ENCODE measurements at regions not wholly inside any gene's neighbourhood (a gene's known extent, or its start where the extent isn't known, plus 50 kb on each side); places are given as distances from the start of the nearest gene placed in this dataset.

DNA sequence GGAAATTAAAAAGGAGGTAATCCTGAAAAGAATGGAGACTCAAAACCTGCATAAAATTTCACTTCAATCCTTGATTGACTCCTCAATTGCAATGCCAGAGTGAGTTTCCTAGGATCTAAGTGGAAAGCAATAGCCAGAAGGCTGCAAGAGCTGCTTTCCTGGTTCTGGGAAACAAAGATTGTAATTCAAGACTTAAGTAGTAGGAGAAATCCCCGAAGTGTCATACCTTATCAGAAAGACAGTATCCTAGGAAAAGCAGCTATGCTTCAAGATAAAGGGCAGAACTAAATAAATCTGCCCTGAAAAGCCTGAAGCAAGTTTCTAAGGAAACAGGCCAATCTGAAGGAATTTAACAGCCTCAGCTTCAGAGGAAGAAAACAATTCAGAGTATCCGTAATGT lies 390.2 kb downstream of the DSC3 start:
- TF ChIP-seq, protein P1, sequence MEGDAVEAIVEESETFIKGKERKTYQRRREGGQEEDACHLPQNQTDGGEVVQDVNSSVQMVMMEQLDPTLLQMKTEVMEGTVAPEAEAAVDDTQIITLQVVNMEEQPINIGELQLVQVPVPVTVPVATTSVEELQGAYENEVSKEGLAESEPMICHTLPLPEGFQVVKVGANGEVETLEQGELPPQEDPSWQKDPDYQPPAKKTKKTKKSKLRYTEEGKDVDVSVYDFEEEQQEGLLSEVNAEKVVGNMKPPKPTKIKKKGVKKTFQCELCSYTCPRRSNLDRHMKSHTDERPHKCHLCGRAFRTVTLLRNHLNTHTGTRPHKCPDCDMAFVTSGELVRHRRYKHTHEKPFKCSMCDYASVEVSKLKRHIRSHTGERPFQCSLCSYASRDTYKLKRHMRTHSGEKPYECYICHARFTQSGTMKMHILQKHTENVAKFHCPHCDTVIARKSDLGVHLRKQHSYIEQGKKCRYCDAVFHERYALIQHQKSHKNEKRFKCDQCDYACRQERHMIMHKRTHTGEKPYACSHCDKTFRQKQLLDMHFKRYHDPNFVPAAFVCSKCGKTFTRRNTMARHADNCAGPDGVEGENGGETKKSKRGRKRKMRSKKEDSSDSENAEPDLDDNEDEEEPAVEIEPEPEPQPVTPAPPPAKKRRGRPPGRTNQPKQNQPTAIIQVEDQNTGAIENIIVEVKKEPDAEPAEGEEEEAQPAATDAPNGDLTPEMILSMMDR (IDR thresholded peaks at IDR 0.05; ENCODE audit: low read depth, low read length): no peak
- H3K27ac ChIP-seq (ENCODE audit: low read depth, low read length): no peak overlapping the region
- POLR2A ChIA-PET: no interaction called here
- no peak overlapping the region for H3K4me3 ChIP-seq (ENCODE audit: low read depth, low read length)
- H3K27me3 ChIP-seq (ENCODE audit: control insufficient read depth, insufficient read depth, low read length): no peaks in the 10 kb centered on the region
- CTCF ChIA-PET: no interaction called here
- DNase-seq (ENCODE audit: low read depth, low spot score): no peak
- no peaks in the 10 kb centered on the region; the same call in 1 of the 2 replicates for H3K9me3 ChIP-seq (ENCODE audit: control insufficient read depth, insufficient read depth, low read length)

DNA sequence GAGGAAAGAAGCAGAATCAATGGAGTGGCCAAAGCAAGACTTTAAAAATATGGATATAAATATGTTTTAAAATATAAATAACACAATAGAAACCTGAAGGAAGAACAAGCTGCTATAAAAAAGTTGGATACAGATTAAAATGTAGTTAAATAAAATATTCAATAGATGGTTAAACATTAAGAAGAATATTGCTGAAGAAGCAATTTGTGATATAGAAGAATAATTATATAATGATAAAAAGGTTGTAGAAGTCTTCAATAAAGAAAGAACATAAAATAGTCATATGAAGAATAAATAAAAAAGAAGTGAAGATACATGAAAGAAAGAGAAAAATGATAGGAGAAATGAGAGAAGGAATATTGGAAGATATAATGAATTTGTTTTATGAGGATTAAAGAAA lies 392.0 kb downstream of the DSC3 start:
- Histone ChIP-seq H3K9me3 (ENCODE audit: control insufficient read depth, insufficient read depth, low read length) (no peaks in the 10 kb centered on the region; the same call in 1 of the 2 replicates), H3K27ac (ENCODE audit: low read depth, low read length) (no peak overlapping the region), H3K4me3 (ENCODE audit: low read depth, low read length) (no peak overlapping the region), H3K27me3 (ENCODE audit: control insufficient read depth, insufficient read depth, low read length) (no peaks in the 10 kb centered on the region)
- ChIA-PET CTCF (no interaction called here), POLR2A (no interaction called here)
- TF ChIP-seq, protein P1 (IDR thresholded peaks at IDR 0.05; ENCODE audit: low read depth, low read length): no peak
- no peak for DNase-seq (ENCODE audit: low read depth, low spot score)

DNA sequence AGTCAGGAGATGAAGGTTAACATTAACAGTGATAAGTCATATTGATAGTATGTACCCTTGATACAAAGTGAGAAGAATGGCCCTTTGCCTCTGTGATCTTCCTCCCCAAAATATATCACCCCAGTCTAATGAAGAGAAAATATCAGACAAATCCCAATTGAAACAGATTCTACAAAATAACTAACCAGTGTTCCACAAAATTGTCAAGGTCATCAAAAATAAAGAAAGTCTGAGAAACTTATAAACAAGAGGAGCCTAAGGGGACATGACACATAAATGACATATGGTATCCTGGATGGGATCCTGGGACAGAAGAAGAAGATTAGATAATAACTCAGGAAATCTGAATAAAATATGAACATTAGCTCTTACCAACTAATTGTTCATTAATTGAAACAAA lies 398.4 kb downstream of the DSC3 start:
- no peaks in the 10 kb centered on the region for H3K27me3 ChIP-seq (ENCODE audit: control insufficient read depth, insufficient read depth, low read length)
- DNase-seq (ENCODE audit: low read depth, low spot score): no peak
- H3K4me3 ChIP-seq (ENCODE audit: low read depth, low read length): no peak overlapping the region
- TF ChIP-seq, protein P1 (IDR thresholded peaks at IDR 0.05; ENCODE audit: low read depth, low read length): no peak
- H3K9me3 ChIP-seq (ENCODE audit: control insufficient read depth, insufficient read depth, low read length): peaks cover 7% of the 10 kb centered on the region; the same call in 1 of the 2 replicates
- ChIA-PET CTCF (no interaction called here), POLR2A (no interaction called here)
- no peak overlapping the region for H3K27ac ChIP-seq (ENCODE audit: low read depth, low read length)

DNA sequence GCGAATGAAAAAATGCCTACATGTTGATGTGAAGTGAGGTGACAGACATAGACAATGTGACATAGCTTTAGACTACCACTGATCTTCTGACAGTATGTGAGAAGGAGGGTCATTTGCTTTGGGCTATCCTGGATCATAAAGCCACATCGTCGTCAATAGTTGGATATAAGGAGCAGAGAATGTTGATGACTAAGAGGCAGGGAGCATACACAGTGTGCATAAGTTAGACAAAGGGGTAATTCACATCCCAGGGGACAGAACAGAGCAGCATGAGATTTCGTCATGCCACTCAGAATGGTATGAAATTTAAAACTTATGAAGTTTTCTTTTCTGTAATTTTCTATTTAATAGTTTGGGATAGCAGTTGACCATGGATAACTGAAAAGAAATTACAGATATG lies 403.2 kb downstream of the DSC3 start:
- H3K27ac ChIP-seq (ENCODE audit: low read depth, low read length): no peak overlapping the region
- no peak for DNase-seq (ENCODE audit: low read depth, low spot score)
- peaks cover 9% of the 10 kb centered on the region for H3K9me3 ChIP-seq (ENCODE audit: control insufficient read depth, insufficient read depth, low read length)
- no peaks in the 10 kb centered on the region for H3K27me3 ChIP-seq (ENCODE audit: control insufficient read depth, insufficient read depth, low read length)
- no peak overlapping the region for H3K4me3 ChIP-seq (ENCODE audit: low read depth, low read length)
- POLR2A ChIA-PET: no interaction called here
- TF ChIP-seq, protein P1 (IDR thresholded peaks at IDR 0.05; ENCODE audit: low read depth, low read length): no peak
- CTCF ChIA-PET: no interaction called here

DNA sequence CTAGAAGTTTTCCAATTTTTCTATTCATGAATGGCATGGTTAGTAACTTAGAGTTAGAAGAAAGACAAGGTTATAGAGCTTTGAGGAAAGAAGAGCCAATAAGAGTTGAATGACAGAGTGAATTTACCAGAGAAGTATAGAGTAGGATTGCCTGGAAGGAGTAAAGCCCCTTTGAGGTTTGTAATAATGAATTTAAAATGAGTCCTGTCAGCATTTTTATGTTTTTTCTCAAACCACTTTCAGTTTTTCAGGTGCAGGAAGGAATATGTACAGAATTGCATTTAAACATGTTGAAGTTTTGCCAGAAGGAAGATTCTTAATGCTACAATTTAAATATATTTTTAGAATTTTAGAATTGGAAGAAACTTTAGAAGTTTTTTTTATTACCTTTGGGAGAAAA lies 408.3 kb downstream of the DSC3 start:
- DNase-seq (ENCODE audit: low read depth, low spot score): no peak
- Histone ChIP-seq H3K9me3 (ENCODE audit: control insufficient read depth, insufficient read depth, low read length) (peaks cover 31% of the 10 kb centered on the region), H3K4me3 (ENCODE audit: low read depth, low read length) (no peak overlapping the region), H3K27me3 (ENCODE audit: control insufficient read depth, insufficient read depth, low read length) (no peaks in the 10 kb centered on the region), H3K27ac (ENCODE audit: low read depth, low read length) (no peak overlapping the region)
- TF ChIP-seq, protein P1 (IDR thresholded peaks at IDR 0.05; ENCODE audit: low read depth, low read length): no peak
- ChIA-PET CTCF (no interaction called here), POLR2A (no interaction called here)

Measured in AG04450 (cell line).